Parathyroid adenoma (tissue), 2 donors: ENCODE measurements at regions not wholly inside any gene's neighbourhood (a gene's known extent, or its start where the extent isn't known, plus 50 kb on each side); places are given as distances from the start of the nearest gene placed in this dataset.

Source experiments
- H2AFZ ChIP-seq: fragments of 300-600 bp; sonication (generic); one replicate; pipeline ENCODE4 v1.7.0; 2017; ENCODE audit warnings: antibody characterized with exemption, mild to moderate bottlenecking
- H3K27ac ChIP-seq: fragments of 300-600 bp; sonication (generic); one replicate; pipeline ENCODE4 v1.7.0; 2017
- H3K27me3 ChIP-seq: fragments of 300-600 bp; sonication (generic); one replicate; pipeline ENCODE4 v1.7.0; 2017; ENCODE audit warnings: low read length; ENCODE audit not compliant: control insufficient read depth, insufficient read depth
- H3K36me3 ChIP-seq: fragments of 300-600 bp; sonication (generic); one replicate; pipeline ENCODE4 v1.7.0; 2017; ENCODE audit warnings: low read length; ENCODE audit not compliant: control insufficient read depth, insufficient read depth
- H3K4me1 ChIP-seq: fragments of 300-600 bp; sonication (generic); one replicate; pipeline ENCODE4 v1.7.0; 2017; ENCODE audit warnings: control low read depth
- H3K4me2 ChIP-seq: fragments of 300-600 bp; sonication (generic); one replicate; pipeline ENCODE4 v1.7.0; 2017; ENCODE audit warnings: low read length
- H3K4me3 ChIP-seq: fragments of 300-600 bp; sonication (generic); one replicate; pipeline ENCODE4 v1.7.0; 2017; ENCODE audit warnings: low read depth, low read length
- H3K79me2 ChIP-seq: fragments of 300-600 bp; sonication (generic); one replicate; pipeline ENCODE4 v1.7.0; 2017; ENCODE audit warnings: control low read depth
- H3K9ac ChIP-seq: fragments of 300-600 bp; sonication (generic); one replicate; pipeline ENCODE4 v1.7.0; 2017; ENCODE audit warnings: mild to moderate bottlenecking
- H3K9me3 ChIP-seq: fragments of 300-600 bp; sonication (generic); one replicate; pipeline ENCODE4 v1.7.0; 2017; ENCODE audit warnings: low read length; ENCODE audit not compliant: control insufficient read depth
- TF ChIP-seq, protein P1 (sequence below): fragments of 300-600 bp; sonication (generic); IDR thresholded peaks from one replicate; pipeline ENCODE4 v1.7.0; 2017; ENCODE audit warnings: antibody characterized with exemption, mild to moderate bottlenecking
- donor health status: primary hyperparathyroidism.

DNA sequence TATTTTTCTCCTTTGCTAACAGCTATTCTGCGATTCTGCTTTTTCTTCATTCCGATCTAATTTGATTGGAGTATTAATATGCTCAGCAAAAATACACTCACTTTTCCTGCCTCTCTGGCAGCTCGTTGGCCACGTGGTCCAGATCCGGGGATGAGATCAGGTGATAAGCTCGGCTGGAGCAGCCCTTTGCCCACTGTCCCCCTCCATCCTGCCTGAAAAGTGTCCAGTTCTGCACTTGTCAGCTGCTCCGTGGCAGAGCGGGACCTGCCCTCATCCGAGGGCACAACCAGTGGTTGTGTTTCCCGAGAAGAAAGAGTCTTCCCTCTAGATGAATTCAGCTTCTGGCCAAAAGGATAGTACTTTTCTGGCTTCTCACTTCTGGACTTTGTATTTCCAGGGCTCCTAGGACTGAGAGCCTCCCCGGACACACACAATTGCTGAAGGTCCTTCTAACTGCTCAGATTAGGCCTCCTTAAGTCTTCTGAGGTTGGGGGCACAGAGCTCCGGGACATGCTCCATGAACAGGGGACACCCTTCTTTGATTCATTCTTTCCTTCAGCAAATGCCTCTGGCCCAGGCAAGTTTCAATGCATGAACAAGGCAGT, 103.9 kb upstream of the ALDH1A3 start:
- H3K79me2 ChIP-seq = no peaks in the 10 kb centered on the region
- H3K27me3 ChIP-seq = no peaks in the 10 kb centered on the region
- peak overlapping the region; percentile 19 for H3K4me3 ChIP-seq
- H3K4me2 ChIP-seq = peak overlapping the region; percentile 41
- H2AFZ ChIP-seq = peak overlapping the region; percentile 46
- H3K9me3 ChIP-seq = no peaks in the 10 kb centered on the region
- H3K9ac ChIP-seq = no peak overlapping the region
- no peaks in the 10 kb centered on the region for H3K4me1 ChIP-seq
- TF ChIP-seq, protein P1, sequence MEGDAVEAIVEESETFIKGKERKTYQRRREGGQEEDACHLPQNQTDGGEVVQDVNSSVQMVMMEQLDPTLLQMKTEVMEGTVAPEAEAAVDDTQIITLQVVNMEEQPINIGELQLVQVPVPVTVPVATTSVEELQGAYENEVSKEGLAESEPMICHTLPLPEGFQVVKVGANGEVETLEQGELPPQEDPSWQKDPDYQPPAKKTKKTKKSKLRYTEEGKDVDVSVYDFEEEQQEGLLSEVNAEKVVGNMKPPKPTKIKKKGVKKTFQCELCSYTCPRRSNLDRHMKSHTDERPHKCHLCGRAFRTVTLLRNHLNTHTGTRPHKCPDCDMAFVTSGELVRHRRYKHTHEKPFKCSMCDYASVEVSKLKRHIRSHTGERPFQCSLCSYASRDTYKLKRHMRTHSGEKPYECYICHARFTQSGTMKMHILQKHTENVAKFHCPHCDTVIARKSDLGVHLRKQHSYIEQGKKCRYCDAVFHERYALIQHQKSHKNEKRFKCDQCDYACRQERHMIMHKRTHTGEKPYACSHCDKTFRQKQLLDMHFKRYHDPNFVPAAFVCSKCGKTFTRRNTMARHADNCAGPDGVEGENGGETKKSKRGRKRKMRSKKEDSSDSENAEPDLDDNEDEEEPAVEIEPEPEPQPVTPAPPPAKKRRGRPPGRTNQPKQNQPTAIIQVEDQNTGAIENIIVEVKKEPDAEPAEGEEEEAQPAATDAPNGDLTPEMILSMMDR = no peak
- H3K36me3 ChIP-seq = no peaks in the 10 kb centered on the region
- H3K27ac ChIP-seq = no peak overlapping the region

- H3K79me2 ChIP-seq = no peaks in the 10 kb centered on the region
- H3K9me3 ChIP-seq = no peaks in the 10 kb centered on the region
- H3K4me3 ChIP-seq = no peak overlapping the region
- no peaks in the 10 kb centered on the region for H3K27me3 ChIP-seq
- no peaks in the 10 kb centered on the region for H3K4me1 ChIP-seq
- no peak overlapping the region for H3K9ac ChIP-seq
- no peaks in the 10 kb centered on the region for H3K36me3 ChIP-seq
- H3K4me2 ChIP-seq = no peak overlapping the region
- H3K27ac ChIP-seq = no peak overlapping the region
- TF ChIP-seq, protein P1 = no peak
- no peak overlapping the region for H2AFZ ChIP-seq
Measured at GRCh38 chr15:100777821-100778220, 101.8 kb upstream of the ALDH1A3 start.

GRCh38 chr15:100778831-100779288, 100.8 kb upstream of the ALDH1A3 start:
- no peaks in the 10 kb centered on the region for H3K36me3 ChIP-seq
- H3K9me3 ChIP-seq = no peaks in the 10 kb centered on the region
- no peak overlapping the region for H3K4me3 ChIP-seq
- H3K4me1 ChIP-seq = no peaks in the 10 kb centered on the region
- H3K27me3 ChIP-seq = no peaks in the 10 kb centered on the region
- H3K27ac ChIP-seq = no peak overlapping the region
- no peaks in the 10 kb centered on the region for H3K79me2 ChIP-seq
- no peak overlapping the region for H3K9ac ChIP-seq
- H2AFZ ChIP-seq = no peak overlapping the region
- H3K4me2 ChIP-seq = no peak overlapping the region
- TF ChIP-seq, protein P1 = no peak

DNA sequence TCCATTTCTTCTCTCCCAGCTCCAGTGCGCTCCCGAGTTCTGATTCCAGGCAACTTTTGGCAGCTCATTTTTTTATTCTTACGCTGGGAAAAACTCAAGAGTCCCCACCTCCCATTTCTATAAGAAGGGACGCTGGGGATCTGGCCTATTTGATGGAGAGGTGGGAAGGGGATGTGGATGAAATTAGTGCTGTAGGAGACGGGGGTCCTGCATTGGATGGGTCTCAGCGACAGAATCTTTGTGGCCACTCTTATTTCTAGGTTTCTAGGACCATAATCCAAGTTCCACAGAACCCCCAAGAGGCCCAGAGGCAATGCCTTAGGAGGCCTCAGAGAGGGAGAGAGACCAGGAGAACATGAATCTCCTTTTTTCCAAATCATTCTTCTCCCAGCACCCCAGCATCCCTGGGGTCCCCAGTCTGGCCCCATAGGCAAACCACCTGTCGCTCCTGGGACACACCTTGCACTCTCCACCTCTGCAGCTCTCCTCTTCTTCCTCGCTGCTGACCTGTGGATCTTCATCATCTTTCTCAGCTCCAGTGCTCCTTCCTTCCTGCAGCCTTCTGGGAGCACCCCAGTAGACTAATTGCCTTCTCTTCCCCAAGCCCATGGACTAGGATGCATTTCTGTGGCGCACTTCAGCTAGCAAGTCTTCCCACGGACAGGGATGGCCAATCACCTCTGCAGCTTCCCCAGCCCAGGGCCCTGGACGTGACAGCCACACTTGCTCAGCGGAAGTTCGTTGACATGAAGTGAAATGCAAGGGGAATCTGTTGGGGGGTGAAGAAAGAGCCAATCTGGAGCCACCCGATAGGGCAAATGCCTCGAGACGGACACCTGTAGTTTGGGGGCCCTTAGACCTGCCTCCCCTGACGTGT, 100.1 kb upstream of the ALDH1A3 start:
- no peak overlapping the region for H2AFZ ChIP-seq
- H3K4me1 ChIP-seq = no peaks in the 10 kb centered on the region
- no peaks in the 10 kb centered on the region for H3K9me3 ChIP-seq
- TF ChIP-seq, protein P1 = no peak
- H3K36me3 ChIP-seq = no peaks in the 10 kb centered on the region
- no peak overlapping the region for H3K4me2 ChIP-seq
- no peak overlapping the region for H3K9ac ChIP-seq
- no peak overlapping the region for H3K27ac ChIP-seq
- no peaks in the 10 kb centered on the region for H3K79me2 ChIP-seq
- H3K4me3 ChIP-seq = no peak overlapping the region
- no peaks in the 10 kb centered on the region for H3K27me3 ChIP-seq
